Neural progenitor cell (in vitro differentiated cells): ENCODE measurements at regions not wholly inside any gene's neighbourhood (a gene's known extent, or its start where the extent isn't known, plus 50 kb on each side); places are given as distances from the start of the nearest gene placed in this dataset.

ENCODE experiments used
- CTCF ChIP-seq: fragments of 200-600 bp; sonication (generic); IDR thresholded peaks from 2 replicates; pipeline ENCODE4 v1.5.1; 2017; ENCODE audit warnings: antibody characterized with exemption, mild to moderate bottlenecking
- EZH2 ChIP-seq: fragments of 200-600 bp; sonication (generic); IDR thresholded peaks from 2 replicates; pipeline ENCODE4 v1.6.1; 2017; ENCODE audit warnings: antibody characterized with exemption, mild to moderate bottlenecking, moderate library complexity

- no peak for TF ChIP-seq EZH2
- no peak for TF ChIP-seq CTCF
These were observed 217.8 kb downstream of the STK31 start for GRCh38 chr7:23927709-23928417.
